GM18867 (cell line): ENCODE measurements at regions not wholly inside any gene's neighbourhood (a gene's known extent, or its start where the extent isn't known, plus 50 kb on each side); places are given as distances from the start of the nearest gene placed in this dataset.

ENCODE experiments used
- ATAC-seq: cut with Tn5 transposase; IDR thresholded peaks from one replicate; pipeline ENCODE4 v1.9.1; 2021; ENCODE audit warnings: mild to moderate bottlenecking, moderate library complexity; ENCODE audit not compliant: unreplicated experiment

DNA sequence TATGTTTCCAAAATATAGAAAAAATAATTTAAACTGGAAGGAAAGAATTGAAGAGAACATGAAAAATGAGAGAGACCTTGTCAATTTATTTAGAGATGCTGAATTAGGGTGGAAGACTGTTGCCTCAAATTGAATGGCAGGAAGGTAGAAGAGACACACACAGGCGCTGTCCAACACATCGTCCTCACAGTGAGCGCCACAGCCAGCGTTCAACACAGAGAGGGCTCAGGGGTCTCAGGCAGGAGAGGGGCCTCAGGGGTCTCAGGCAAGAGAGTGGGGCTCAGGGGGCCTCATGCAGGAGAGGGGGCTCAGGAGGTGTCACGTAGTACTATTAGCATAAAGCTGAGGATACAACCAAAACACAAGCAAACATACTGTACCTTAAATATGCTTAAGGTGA is 65.7 kb downstream of the TMEM18 start:
- ATAC-seq: no peak

DNA sequence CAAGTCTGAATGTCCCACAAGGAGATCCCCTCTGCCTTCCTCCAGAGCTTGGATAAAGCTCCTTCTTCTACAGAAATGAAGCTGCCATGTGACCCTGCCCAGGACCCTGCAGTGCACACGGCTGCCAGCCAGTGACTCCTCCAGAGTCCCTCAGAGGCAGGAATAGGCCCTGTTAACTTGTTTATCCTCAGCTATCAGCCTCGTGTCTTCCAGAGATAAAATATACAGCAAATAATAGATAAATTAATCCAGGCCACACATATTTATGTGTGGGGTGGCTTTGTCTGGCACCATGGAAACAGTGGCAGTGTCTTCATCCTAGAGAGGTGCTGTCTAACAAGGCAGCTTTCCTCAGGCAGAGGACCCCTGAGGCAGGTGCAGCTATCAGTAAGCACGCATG is 66.7 kb downstream of the TMEM18 start:
- ATAC-seq: no peak

DNA sequence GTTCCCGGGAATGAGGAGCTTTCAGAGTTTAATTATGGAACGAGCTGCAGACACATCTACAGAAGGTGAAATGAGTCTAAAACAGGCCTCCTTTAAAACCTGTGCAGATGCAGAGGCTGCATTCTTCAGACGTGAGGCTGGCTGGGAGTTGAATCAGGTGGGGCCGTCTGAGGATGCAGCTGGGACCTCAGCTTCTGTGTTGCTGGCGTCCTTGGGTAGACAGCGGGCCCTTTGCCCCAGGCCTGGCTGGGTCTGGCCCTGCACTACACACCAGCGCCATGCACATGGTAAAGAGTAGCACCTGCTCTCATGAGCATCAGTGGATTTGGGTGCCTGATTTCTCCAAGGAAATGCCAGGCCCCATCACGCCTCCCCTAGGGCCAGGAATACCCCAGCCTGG is 67.3 kb downstream of the TMEM18 start:
- no peak for ATAC-seq

DNA sequence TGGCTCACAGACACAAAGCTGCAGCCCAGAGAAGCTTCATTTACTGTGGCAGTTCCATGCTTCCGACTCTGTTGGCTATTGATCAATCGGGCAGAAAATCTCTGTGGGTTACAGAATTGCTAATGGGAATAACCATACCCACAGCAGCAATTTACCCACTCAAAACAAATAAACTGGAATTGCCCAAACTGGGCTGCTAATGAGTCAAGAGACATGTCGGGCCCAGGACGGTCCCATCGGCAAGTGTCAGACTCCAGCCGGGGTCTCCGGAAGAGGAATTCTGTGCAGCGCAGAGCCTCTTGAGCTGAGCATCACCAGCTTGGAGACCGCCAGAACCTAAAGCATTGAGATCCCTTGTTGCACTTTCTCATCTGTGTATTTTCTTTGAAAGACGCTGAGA is 67.8 kb downstream of the TMEM18 start:
- no peak for ATAC-seq

DNA sequence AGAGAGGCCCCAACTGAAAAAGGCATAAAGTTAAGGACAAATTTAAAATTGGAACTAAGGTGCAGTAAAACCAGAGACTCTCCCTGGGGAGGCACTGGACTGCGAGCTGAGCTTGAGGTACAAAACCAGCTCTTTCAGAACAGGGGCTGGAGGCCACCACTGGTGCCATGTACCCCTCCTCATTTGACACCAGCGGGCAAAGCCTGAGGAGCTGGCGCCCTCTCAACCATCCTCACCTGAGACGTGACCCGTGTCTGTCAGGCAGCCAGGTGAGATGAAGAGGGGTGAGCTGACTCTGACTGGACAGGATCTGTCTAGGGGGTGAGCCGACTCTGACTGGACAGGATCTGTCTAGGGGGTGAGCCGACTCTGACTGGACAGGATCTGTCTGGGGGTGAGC is 68.5 kb downstream of the TMEM18 start:
- no peak for ATAC-seq

DNA sequence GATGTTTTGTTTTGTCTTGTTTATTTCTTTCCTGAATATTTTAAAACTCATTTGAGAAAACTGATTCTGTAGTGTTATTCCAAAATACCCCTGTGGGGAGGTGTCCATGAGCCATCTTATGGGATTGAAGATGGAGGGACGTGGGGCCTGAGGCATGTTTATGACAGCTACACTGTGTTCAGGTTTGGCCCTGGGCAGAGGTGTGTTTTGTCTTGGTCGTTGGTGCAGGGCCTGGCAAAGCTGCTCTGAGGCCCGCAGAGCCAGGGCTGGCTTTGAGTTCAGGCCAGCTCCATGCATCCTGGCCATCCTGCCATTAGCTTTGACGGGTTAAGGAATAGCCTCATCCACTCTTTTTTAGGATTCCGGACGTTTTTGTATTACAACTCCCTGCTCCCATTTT is 68.9 kb downstream of the TMEM18 start:
- ATAC-seq: no peak

DNA sequence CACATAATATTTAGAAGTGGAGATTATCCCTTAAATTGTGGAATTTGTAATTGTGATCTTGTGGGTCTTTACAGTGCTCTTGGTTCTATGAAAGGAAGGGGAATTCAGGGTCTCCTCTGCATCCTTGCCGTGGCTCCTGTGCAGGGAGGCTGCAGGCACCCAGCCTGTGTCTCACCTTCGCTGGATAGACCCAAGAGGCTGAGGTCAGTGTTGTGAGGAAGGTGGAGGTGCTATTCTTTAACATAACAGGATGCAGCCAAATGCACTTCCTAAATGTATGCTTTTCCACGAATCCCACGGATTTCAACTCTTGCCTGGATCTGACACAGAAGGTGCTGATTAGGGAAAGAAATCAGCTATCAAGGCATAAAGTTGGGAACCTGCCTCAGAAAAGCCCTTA is 69.5 kb downstream of the TMEM18 start:
- no peak for ATAC-seq

DNA sequence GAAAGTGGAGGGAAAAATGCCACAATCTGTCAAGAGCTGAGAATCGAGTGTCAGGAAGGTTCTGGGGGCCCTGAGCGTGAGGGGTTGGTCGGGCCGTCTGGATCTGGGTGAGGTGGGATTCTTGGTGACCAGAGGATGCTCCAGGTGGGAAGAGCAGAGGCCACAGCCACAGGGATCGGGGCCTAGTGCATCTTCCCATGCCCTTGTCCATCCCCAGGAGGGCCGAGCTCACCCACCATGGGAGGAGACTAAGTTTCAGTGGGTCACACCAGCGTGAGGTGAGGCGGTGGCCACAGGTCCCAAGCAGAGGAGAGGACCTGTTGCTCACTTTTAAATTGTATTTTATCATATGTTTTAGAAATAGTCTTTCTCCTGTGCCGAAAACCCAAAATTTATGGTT is 70.0 kb downstream of the TMEM18 start:
- no peak for ATAC-seq

DNA sequence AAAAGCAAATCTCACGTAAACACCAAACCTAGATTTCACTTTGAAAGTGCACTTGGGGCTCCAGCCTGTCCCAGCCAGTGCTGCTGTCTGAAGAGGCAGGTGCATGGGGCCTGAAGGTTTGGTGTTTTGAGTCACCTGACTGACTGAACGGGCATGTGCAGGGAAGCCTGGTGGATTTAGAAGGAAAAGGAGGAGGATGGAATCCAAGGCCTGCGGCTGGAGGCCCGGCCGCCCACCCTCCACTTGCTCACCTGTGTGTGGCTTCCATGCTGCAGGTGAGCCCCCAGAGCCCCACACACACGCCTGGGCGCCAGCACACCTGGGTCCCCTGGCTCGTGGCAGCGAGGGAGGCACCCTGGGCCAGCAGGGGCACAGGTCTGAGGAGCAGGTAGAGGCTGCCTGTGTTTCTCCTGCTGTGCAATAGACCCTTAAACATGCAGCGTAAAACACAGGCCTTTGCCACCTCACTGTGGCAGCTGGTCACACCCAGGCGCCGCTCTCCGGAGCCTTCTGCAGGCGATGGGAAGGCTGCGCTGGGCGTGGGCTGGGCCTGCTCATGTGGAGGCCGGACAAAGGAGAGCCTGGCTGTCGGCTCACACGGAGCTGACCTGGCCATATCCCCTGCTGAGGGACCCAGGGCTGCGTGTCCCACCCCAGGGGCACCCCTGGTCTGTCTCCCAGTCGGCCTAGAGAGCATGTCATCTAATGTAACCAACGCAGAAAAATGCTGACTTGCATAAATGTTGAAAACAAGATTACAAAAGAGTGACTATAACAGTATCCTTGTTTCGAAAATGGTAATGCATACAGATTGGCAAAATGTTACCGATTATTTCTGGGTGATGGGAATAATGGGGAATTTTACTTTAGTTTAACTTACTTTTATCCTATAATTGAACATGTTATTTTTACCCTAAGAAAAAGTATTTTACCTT is 71.3 kb downstream of the TMEM18 start:
- no peak for ATAC-seq

DNA sequence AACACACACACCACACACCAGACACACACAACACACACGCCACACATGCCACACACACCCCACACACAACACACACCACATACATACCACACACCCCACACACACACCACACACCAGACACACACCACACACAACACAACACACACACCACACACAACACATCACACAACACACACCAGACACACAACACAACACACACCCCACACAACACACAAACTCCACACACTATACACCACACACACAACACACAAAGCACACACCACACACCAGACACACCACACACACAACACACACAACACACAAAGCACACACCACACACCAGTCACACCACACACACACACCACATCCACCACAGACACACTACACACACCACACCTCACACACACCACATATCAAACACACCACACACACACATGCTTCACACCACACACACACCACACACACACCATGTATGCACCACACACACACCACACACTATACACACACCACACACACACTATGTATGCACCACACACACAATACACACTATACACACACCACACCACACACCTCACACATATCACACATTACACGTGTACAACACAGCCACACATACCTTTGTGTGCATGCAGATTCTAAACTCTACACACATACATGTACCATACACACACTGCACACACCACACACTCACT is 72.2 kb downstream of the TMEM18 start:
- no peak for ATAC-seq

DNA sequence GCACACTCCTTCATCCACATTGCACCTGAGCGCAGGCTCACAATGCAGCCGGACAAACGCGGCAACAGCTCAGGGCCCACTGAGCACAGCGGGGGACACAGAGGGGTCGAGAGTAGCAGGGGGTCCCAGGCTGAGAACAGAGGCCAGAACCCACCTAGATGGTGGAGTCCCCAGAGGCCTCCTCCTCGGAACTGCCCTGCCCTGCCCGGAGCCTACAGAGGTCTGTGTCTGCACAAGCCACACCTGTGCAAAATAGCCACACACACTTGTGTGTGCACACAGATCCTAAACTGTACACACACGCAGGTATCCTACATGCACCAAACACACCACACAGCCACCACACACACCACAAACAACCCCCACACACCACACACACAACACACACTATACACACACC is 72.8 kb downstream of the TMEM18 start:
- ATAC-seq: no peak

DNA sequence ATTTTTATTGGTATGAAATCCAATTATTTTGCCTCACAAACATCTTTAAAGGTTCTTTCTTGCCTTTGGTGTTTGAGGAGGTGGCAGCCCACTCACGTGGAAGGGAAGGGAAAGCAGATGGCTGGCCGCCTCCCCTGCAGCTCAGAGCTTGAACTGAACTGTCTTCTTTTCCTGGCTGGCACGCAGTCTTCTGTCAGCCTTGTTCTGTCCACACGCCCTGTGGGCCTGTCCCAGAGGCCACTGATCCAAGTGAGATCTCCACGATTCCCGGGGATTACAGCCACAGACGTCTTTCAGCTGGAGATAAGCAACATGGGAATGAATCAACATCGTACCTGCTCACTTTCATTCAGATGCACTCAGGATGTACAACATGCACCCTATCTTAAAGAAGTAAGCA is 73.3 kb downstream of the TMEM18 start:
- no peak for ATAC-seq

DNA sequence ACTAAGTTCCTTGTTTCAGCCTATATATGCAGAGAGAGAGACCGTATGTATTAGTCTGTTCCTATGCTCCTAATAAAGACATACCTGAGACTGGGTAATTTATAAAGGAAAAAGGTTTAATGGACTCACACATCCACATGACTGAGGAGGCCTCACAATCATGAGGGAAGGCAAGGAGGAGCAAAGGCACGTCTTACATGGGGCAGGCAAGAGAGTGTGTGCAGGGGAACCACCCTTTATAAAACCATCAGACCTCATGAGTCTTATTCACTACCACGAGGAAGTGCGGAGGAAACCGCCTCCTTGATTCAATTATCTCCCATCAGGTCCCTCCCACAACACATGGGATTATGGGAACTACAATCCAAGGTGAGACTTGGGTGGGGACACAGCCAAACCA is 73.8 kb downstream of the TMEM18 start:
- no peak for ATAC-seq

DNA sequence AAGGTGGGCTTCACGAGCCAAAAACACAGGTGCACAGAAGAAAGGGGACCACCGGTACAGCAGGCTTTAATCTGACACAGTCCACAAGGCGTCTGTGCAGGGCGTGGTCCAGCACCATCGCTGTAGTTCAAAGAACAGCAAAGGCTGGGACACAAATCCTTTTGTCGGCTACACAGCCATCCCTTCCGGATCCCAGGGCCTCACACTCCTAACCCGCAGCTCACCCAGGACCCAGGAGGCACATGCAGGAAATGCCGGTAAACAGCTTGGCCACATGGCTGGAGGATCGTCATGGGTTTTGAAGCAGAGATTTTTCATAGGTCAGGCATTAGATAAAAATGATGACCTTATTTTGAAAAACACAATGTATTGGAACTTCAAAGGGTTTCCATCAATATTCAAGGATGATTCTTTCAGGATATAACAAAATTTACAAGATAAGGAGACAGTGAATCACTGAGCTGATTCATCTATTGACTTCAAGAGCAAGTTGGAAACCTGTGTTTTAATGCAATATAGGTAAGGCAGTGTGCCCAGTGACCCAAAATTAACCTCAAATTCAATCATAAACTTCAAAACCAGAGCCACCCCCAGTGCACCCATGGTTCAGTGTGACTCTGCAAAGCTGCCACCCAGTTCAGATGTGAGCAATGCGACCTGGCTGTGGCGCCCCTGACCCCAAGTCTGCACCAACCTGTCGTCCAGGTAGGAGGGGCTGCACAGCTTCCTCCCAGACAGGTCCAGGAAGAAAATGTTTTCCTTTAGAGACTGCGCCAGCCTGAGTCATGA is 74.4 kb downstream of the TMEM18 start:
- no peak for ATAC-seq

DNA sequence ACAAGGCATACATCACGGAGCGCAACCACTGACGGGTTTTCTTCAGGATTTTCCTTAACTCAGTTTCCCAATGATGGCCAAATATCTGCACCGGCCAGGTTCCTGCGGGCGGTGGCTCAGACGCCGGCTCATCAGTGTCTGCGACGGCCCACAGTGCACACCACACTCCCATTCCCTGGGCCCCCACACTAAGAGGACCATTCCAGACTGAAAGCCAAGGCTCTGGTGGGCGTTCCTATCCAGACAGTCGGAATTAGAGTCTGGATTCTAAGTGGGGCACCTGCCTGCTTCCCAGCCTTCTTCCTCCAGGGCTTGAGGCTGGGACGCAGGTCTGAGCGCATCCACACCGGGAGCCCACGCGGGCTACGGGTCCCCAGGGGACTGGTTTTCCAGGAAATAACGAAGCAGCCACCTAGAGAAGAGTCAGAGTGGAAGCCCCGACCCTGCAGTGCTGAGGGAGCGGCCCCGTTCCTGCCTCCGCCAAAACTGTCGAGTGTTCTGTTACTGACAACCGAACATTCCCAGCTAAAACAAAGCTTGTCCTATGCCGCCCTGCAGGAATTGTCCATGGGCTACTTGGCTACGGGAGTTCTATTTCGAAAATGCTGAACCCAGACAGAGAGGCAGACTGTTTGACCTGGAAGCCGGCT is 75.3 kb downstream of the TMEM18 start:
- ATAC-seq: no peak

DNA sequence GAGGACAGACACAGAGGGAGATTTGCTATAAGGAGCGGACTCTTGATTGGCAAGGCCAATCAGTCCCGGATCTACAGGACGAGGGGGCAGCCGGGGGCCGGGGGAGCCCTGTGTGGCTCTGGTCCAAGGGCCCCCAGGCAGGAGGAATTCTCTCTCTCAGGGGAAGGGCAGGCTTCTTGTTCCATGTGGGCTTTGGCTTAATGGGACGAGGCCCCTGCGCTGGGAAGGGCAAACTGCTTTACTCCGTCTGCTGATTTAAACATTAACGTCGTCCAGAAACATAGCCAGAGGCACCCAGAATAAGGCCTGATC is 75.9 kb downstream of the TMEM18 start:
- ATAC-seq: no peak

DNA sequence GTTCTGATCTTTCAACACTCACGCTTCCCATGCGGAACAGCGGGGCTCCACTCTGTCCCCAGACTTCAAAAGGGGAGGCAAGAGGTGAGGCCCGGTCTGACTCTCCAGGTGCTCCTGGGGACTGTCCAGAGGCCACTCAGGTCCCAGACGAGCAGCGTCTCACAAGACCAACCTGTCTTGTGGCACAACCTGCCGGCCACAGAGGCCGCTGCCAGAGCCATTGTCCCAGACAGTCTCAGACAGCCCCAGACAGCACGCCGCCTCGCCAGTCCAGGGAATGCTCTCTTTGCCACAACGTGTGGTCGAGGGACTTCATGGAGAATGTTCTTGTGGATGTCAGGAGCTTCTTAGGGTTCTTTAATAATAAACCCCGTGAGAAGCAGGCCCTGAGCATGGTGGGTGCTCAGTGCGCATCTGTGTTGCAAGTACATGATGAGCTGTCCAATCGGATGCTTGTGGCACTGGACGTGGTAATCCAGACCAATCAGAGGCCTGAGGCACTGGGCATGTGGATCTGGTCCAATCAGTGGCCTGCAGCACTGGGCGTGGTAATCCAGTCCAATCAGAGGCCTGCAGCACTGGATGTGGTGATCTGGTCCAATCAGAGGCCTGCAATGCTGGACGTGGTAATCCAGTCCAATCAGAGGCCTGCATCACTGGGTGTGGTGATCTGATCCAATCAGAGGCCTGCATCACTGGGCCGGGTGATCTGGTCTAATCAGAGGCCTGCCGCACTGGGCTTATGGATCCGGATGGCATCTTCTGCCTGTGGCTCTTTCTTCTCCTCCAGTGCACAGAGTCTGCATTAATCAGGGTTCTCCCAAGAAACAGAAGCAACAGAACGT is 76.4 kb downstream of the TMEM18 start:
- no peak for ATAC-seq

DNA sequence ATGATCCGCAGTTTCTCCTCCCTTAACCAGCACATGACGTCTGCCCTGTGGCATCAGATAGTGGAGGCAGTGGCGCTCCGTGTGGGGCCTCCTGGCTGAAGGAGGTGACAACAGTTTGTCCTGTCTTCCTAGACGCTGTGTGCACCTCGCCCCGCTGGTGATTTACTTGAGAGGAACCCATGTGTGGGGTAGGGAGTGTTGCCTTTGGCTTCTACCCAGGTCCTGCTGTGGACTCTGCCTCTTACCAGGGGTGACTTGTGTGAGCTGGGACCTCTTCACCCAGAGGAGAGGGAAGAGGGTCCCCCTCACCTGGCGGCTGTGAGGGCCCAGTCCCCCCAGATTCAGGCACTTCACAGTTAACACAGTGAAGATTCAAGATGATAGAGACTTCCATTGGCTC is 77.6 kb downstream of the TMEM18 start:
- no peak for ATAC-seq

DNA sequence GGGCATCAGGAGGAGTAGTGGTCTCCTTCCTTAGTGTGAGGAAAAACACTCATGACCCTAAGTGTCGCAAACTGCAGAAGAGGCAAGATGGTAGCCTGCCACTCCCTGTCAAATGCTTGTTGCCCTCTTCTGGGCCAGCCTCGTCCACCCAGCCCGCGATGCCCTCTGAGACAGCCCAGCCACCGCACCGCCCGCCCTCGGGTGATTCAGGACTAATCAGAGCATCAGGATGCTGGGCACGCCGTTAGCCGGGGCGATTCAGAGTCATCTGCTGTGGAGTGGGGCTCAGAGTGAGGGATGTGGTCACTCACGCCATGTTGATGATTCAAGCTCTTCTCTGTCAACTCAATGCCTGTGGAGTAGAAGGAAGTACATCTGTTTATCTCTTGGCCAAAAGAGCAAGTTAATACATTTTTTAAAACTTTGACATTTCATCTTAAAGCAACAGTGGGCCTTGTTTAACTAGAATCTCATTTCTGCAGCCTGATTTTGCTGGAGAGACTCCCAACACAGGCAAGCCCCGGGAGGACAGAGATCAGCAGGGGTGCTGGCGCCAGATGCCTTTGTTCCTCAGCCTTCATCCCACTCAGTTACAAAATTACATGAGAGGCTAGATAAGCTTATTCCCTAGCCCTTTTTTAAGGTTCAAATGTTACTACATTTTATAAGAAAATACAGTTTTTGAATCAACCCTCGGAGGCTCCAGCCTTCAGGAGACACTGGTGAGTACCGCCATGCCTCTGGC is 79.0 kb downstream of the TMEM18 start:
- ATAC-seq: no peak
